ENCODE measurements at regions not wholly inside any gene's neighbourhood (a gene's known extent, or its start where the extent isn't known, plus 50 kb on each side); places are given as distances from the start of the nearest gene placed in this dataset.
"Not testable (repeated sequence)": the region's sequence is repeated elsewhere in the genome, so short reads cannot be mapped to it uniquely, and the experiment has no call there.

GRCh38 chr2:235220331-235220730, 268.5 kb downstream of the SH3BP4 start:
- Histone ChIP-seq H3K36me3 (ENCODE audit: control insufficient read depth in 3 of 3, insufficient read depth in 2 of 3, low read depth in 1 of 3, low read length in 3 of 3) (no peaks in the 10 kb centered on the region), H3K27me3 (ENCODE audit: control insufficient read depth in 3 of 3, insufficient read depth in 3 of 3, low read length in 3 of 3) (peaks cover 0 to 7% (median 0%) of the 10 kb centered on the region in 3 donors), H3K4me3 (ENCODE audit: low read depth in 1 of 3, low read length in 3 of 3) (no peak overlapping the region), H3K27ac (ENCODE audit: low read depth in 1 of 3, low read length in 2 of 3) (no peak overlapping the region), H3K9me3 (ENCODE audit: control insufficient read depth in 2 of 2, insufficient read depth in 1 of 2, low read depth in 1 of 2, low read length in 1 of 2) (no peaks in the 10 kb centered on the region), H3K4me1 (ENCODE audit: control insufficient read depth in 3 of 3, insufficient read depth in 2 of 3, low read depth in 1 of 3, low read length in 2 of 3) (peaks cover 0 to 4% (median 0%) of the 10 kb centered on the region in 3 donors)
- 83 to 90% (median 86%) methylated on average over 6 of the region's 6 CpGs for WGBS, 3 donors
- DNase-seq (no peak), FAIRE-seq (no peak)

DNA sequence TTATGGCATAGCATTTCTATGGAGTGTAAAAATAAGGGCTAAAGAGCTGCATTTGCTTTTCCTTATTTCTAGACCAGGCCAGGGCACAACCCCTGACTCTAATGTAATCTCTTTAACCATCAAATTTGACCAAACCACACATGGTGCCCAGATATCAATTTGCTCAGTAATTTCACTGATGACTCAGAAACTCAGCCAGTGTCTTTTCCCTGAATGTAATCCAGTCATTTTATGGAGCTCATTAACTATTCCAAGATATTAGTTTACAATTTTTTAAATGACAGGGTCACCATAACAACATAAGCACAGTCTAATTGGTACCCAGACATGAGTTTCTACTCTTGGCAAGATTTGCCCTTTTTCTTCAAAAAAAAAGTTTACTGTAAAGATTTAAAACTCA, 270.8 kb upstream of the AGAP1 start:
- FAIRE-seq = no peak

GRCh38 chr2:235224410-235224809, 269.4 kb upstream of the AGAP1 start:
- no peak for FAIRE-seq
- no peak for DNase-seq
- 95 to 98% (median 95%) methylated on average over 5 of the region's 5 CpGs for WGBS, 3 donors
- Histone ChIP-seq H3K4me1 (ENCODE audit: control insufficient read depth in 3 of 3, insufficient read depth in 2 of 3, low read depth in 1 of 3, low read length in 2 of 3) (no peaks in the 10 kb centered on the region), H3K4me3 (ENCODE audit: low read depth in 1 of 3, low read length in 3 of 3) (no peak overlapping the region), H3K27me3 (ENCODE audit: control insufficient read depth in 3 of 3, insufficient read depth in 3 of 3, low read length in 3 of 3) (peaks cover 0 to 8% (median 5%) of the 10 kb centered on the region in 3 donors), H3K36me3 (ENCODE audit: control insufficient read depth in 3 of 3, insufficient read depth in 2 of 3, low read depth in 1 of 3, low read length in 3 of 3) (no peaks in the 10 kb centered on the region), H3K9me3 (ENCODE audit: control insufficient read depth in 2 of 2, insufficient read depth in 1 of 2, low read depth in 1 of 2, low read length in 1 of 2) (no peaks in the 10 kb centered on the region), H3K27ac (ENCODE audit: low read depth in 1 of 3, low read length in 2 of 3) (no peak overlapping the region)

More for the DNA sequence above, 270.8 kb upstream of the AGAP1 start:
- Histone ChIP-seq H3K36me3 (ENCODE audit: control insufficient read depth in 3 of 3, insufficient read depth in 2 of 3, low read depth in 1 of 3, low read length in 3 of 3) (no peaks in the 10 kb centered on the region), H3K9me3 (ENCODE audit: control insufficient read depth in 2 of 2, insufficient read depth in 1 of 2, low read depth in 1 of 2, low read length in 1 of 2) (no peaks in the 10 kb centered on the region), H3K4me1 (ENCODE audit: control insufficient read depth in 3 of 3, insufficient read depth in 2 of 3, low read depth in 1 of 3, low read length in 2 of 3) (peaks cover 0 to 4% (median 0%) of the 10 kb centered on the region in 3 donors), H3K27ac (ENCODE audit: low read depth in 1 of 3, low read length in 2 of 3) (no peak overlapping the region), H3K27me3 (ENCODE audit: control insufficient read depth in 3 of 3, insufficient read depth in 3 of 3, low read length in 3 of 3) (peaks cover 0 to 8% (median 2%) of the 10 kb centered on the region in 3 donors), H3K4me3 (ENCODE audit: low read depth in 1 of 3, low read length in 3 of 3) (no peak overlapping the region)
- DNase-seq = no peak

- Histone ChIP-seq H3K4me1 (ENCODE audit: control insufficient read depth in 3 of 3, insufficient read depth in 2 of 3, low read depth in 1 of 3, low read length in 2 of 3) (no peaks in the 10 kb centered on the region), H3K4me3 (ENCODE audit: low read depth in 1 of 3, low read length in 3 of 3) (no peak overlapping the region), H3K9me3 (ENCODE audit: control insufficient read depth in 2 of 2, insufficient read depth in 1 of 2, low read depth in 1 of 2, low read length in 1 of 2) (no peaks in the 10 kb centered on the region), H3K27me3 (ENCODE audit: control insufficient read depth in 3 of 3, insufficient read depth in 3 of 3, low read length in 3 of 3) (peaks cover 0 to 8% (median 5%) of the 10 kb centered on the region in 3 donors), H3K27ac (ENCODE audit: low read depth in 1 of 3, low read length in 2 of 3) (no peak overlapping the region), H3K36me3 (ENCODE audit: control insufficient read depth in 3 of 3, insufficient read depth in 2 of 3, low read depth in 1 of 3, low read length in 3 of 3) (no peaks in the 10 kb centered on the region)
- 93 to 97% (median 94%) methylated on average over 8 of the region's 8 CpGs for WGBS, 3 donors
- DNase-seq (no peak), FAIRE-seq (no peak)
These were observed 268.6 kb upstream of the AGAP1 start for GRCh38 chr2:235225261-235225660.

DNA sequence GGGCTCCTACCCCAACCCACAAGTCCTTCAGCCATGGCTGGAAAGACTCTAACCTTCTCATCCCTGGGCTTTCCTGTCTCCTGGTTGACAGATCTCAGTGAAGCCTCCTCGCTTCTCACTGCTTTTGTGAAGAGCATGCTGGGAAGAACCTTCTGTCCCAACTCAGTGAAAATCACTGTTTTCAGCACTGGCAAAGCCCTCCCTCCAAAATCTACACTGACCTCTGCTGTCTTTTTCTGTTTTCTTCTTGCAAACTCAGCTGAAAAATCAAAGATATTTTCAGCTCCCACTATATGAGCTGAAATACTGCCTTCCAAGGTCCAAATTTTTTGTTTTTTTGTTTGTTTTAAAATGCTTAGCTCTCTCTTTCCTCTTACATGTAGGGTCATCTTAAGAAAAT, 266.3 kb upstream of the AGAP1 start:
- DNase-seq (no peak), FAIRE-seq (no peak)
- peaks cover 0 to 8% (median 5%) of the 10 kb centered on the region in 3 donors for H3K27me3 ChIP-seq (ENCODE audit: control insufficient read depth in 3 of 3, insufficient read depth in 3 of 3, low read length in 3 of 3)
- H3K4me1 ChIP-seq (ENCODE audit: control insufficient read depth in 3 of 3, insufficient read depth in 2 of 3, low read depth in 1 of 3, low read length in 2 of 3) = no peaks in the 10 kb centered on the region
- H3K9me3 ChIP-seq (ENCODE audit: control insufficient read depth in 2 of 2, insufficient read depth in 1 of 2, low read depth in 1 of 2, low read length in 1 of 2) = no peaks in the 10 kb centered on the region
- H3K27ac ChIP-seq (ENCODE audit: low read depth in 1 of 3, low read length in 2 of 3) = no peak overlapping the region
- 75 to 86% (median 77%) methylated on average over 1 of the region's 1 CpG for WGBS, 3 donors
- no peak overlapping the region for H3K4me3 ChIP-seq (ENCODE audit: low read depth in 1 of 3, low read length in 3 of 3)
- no peaks in the 10 kb centered on the region for H3K36me3 ChIP-seq (ENCODE audit: control insufficient read depth in 3 of 3, insufficient read depth in 2 of 3, low read depth in 1 of 3, low read length in 3 of 3)

DNA sequence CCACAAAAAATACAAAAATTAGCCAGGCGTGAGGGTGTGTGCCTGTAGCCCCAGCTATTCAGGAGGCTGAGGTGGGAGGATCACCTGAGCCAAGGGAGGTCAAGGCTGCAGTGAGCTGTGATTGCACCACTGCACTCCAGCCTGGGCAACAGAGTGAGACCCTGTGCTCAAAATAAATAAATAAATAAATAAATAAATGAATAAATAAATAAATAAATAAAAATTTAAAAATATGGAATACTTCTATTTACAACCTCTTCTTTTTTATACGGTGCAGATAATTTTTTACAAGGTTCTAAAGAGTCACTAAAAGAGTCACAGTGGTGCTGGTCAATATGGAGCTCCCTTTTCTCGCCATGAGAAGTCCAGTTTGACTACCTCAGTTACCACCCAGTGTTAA, 265.4 kb upstream of the AGAP1 start:
- WGBS, 3 donors = 87 to 93% (median 87%) methylated on average over 3 of the region's 3 CpGs
- H3K36me3 ChIP-seq (ENCODE audit: control insufficient read depth in 3 of 3, insufficient read depth in 2 of 3, low read depth in 1 of 3, low read length in 3 of 3); H3K9me3 ChIP-seq (ENCODE audit: control insufficient read depth in 2 of 2, insufficient read depth in 1 of 2, low read depth in 1 of 2, low read length in 1 of 2); DNase-seq; H3K4me1 ChIP-seq (ENCODE audit: control insufficient read depth in 3 of 3, insufficient read depth in 2 of 3, low read depth in 1 of 3, low read length in 2 of 3); H3K27me3 ChIP-seq (ENCODE audit: control insufficient read depth in 3 of 3, insufficient read depth in 3 of 3, low read length in 3 of 3); H3K4me3 ChIP-seq (ENCODE audit: low read depth in 1 of 3, low read length in 3 of 3); FAIRE-seq; H3K27ac ChIP-seq (ENCODE audit: low read depth in 1 of 3, low read length in 2 of 3): not testable (repeated sequence)

- FAIRE-seq (no peak), DNase-seq (no peak)
- 36 to 63% (median 38%) methylated on average over 3 of the region's 3 CpGs for WGBS, 3 donors
- Histone ChIP-seq H3K4me1 (ENCODE audit: control insufficient read depth in 3 of 3, insufficient read depth in 2 of 3, low read depth in 1 of 3, low read length in 2 of 3) (no peaks in the 10 kb centered on the region), H3K27ac (ENCODE audit: low read depth in 1 of 3, low read length in 2 of 3) (no peak overlapping the region), H3K27me3 (ENCODE audit: control insufficient read depth in 3 of 3, insufficient read depth in 3 of 3, low read length in 3 of 3) (peaks cover 0 to 8% (median 5%) of the 10 kb centered on the region in 3 donors), H3K36me3 (ENCODE audit: control insufficient read depth in 3 of 3, insufficient read depth in 2 of 3, low read depth in 1 of 3, low read length in 3 of 3) (no peaks in the 10 kb centered on the region), H3K4me3 (ENCODE audit: low read depth in 1 of 3, low read length in 3 of 3) (no peak overlapping the region), H3K9me3 (ENCODE audit: control insufficient read depth in 2 of 2, insufficient read depth in 1 of 2, low read depth in 1 of 2, low read length in 1 of 2) (no peaks in the 10 kb centered on the region)
These were observed 264.6 kb upstream of the AGAP1 start for GRCh38 chr2:235229236-235229635.

DNA sequence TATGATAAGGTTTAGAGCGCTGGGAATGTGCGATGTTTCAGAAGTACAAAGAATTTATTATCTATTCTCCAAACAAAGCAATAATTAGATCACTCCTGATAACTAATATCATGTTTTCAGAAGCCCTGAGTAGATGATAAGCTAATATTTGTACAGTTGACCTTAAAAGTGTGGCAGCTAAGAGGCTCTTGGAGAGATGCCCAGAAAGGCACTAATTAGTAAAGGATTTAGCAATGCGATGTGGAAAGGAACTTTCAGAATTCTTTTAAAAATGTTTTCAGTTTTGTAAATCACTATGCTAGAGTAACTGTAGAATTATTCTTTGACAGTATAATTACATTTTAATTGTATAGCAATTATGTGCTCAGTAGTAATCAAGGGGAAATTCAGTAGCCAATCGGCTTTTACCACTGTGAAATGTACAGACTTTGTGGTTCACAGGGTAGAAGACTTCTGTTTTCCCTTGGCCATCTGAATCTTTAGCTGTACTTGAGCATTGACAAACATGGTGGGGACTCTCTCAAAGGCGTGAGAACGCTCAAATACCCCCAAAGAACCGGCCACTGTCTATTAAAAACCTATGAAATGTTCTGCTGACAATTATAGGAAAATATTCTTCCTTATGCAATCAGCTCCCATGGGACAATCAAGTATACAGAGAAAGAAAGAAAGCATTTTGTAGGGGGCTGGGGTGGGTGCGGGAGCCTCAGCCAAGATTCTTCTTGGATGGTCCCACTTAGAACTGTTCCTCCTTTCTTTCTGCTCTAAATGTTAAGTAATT, 262.8 kb upstream of the AGAP1 start:
- peaks cover 0 to 8% (median 5%) of the 10 kb centered on the region in 3 donors for H3K27me3 ChIP-seq (ENCODE audit: control insufficient read depth in 3 of 3, insufficient read depth in 3 of 3, low read length in 3 of 3)
- no peak for FAIRE-seq

More for the DNA sequence above, 262.8 kb upstream of the AGAP1 start:
- peak in 1 of 2 donors; percentile 16 for DNase-seq
- 27 to 49% (median 42%) methylated on average over 8 of the region's 8 CpGs for WGBS, 3 donors
- H3K9me3 ChIP-seq (ENCODE audit: control insufficient read depth in 2 of 2, insufficient read depth in 1 of 2, low read depth in 1 of 2, low read length in 1 of 2) = no peaks in the 10 kb centered on the region
- H3K4me3 ChIP-seq (ENCODE audit: low read depth in 1 of 3, low read length in 3 of 3) = no peak overlapping the region
- no peak overlapping the region for H3K27ac ChIP-seq (ENCODE audit: low read depth in 1 of 3, low read length in 2 of 3)
- no peaks in the 10 kb centered on the region for H3K4me1 ChIP-seq (ENCODE audit: control insufficient read depth in 3 of 3, insufficient read depth in 2 of 3, low read depth in 1 of 3, low read length in 2 of 3)
- H3K36me3 ChIP-seq (ENCODE audit: control insufficient read depth in 3 of 3, insufficient read depth in 2 of 3, low read depth in 1 of 3, low read length in 3 of 3) = no peaks in the 10 kb centered on the region
